T-helper 1 cell treated with Interleukin-12 subunit alpha and Interleukin-12 subunit beta and Interleukin-4 antibody, amounts not matched to agents 30 μg/mL and 1 μg/mL, for 36 hours (primary cell): ENCODE measurements at regions not wholly inside any gene's neighbourhood (a gene's known extent, or its start where the extent isn't known, plus 50 kb on each side); places are given as distances from the start of the nearest gene placed in this dataset.
"Not testable (repeated sequence)": the region's sequence is repeated elsewhere in the genome, so short reads cannot be mapped to it uniquely, and the experiment has no call there.

Source experiments
- H3K27ac Mint-ChIP-seq: one replicate; pipeline ENCODE4 v1.8.0; 2021; ENCODE audit warnings: mild to moderate bottlenecking, mixed read lengths
- H3K27me3 Mint-ChIP-seq: one replicate; pipeline ENCODE4 v1.8.0; 2021; ENCODE audit warnings: low read depth, mixed read lengths
- H3K36me3 Mint-ChIP-seq: one replicate; pipeline ENCODE4 v1.8.0; 2021; ENCODE audit warnings: low read depth, mixed read lengths
- H3K4me1 Mint-ChIP-seq: one replicate; pipeline ENCODE4 v1.8.0; 2021; ENCODE audit warnings: low read depth, mixed read lengths
- H3K4me3 Mint-ChIP-seq: one replicate; pipeline ENCODE4 v1.8.0; 2021; ENCODE audit warnings: mild to moderate bottlenecking, moderate library complexity, mixed read lengths
- H3K9me3 Mint-ChIP-seq: one replicate; pipeline ENCODE4 v1.8.0; 2021; ENCODE audit warnings: mixed read lengths

DNA sequence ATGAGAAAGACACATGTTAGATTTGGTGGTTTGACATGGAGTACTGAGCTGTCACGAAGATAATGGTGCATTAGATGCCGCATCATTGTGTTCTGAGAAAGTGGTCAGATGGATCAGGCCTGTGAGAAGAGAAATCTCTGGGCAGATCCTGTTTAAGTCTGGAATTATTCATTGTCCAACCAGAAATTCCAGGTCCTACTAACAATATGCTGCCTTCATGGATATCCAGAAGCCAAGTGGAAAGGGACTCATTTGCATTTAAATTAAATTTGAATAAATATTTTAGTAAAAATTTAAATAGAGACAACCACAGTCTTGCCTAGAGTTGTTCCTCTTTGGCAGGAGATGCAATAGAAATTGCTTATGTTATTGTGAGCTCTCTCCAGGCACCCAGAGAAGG is 330.5 kb upstream of the TMEM132C start:
- Mint-ChIP-seq H3K27me3 (no peaks in the 10 kb centered on the region), H3K9me3 (peaks cover 10% of the 10 kb centered on the region), H3K27ac (no peak overlapping the region), H3K4me3 (no peak overlapping the region), H3K36me3 (no peaks in the 10 kb centered on the region), H3K4me1 (no peaks in the 10 kb centered on the region)

DNA sequence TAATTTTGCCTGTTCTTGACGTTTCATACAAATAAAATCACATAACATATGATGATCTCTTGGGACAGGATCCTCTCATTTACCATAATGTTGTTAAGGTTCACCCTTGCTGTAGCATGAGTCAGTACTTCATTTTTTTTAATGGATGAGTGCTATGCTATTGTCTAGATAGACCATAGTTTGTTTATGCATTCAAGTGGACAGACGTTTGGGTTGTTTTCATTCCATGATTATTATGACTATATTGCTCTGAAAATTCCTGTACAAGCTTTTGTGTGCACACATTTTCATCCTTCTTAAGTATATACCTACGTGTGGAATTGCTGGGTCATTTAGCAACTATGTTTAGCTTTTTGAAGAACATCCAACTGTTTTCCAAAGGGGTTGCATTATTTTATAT is 325.6 kb upstream of the TMEM132C start:
- H3K9me3 Mint-ChIP-seq: peaks cover 23% of the 10 kb centered on the region
- H3K27ac Mint-ChIP-seq: no peak overlapping the region
- H3K4me3 Mint-ChIP-seq: no peak overlapping the region
- no peaks in the 10 kb centered on the region for H3K36me3 Mint-ChIP-seq
- H3K4me1 Mint-ChIP-seq: no peaks in the 10 kb centered on the region
- no peaks in the 10 kb centered on the region for H3K27me3 Mint-ChIP-seq

DNA sequence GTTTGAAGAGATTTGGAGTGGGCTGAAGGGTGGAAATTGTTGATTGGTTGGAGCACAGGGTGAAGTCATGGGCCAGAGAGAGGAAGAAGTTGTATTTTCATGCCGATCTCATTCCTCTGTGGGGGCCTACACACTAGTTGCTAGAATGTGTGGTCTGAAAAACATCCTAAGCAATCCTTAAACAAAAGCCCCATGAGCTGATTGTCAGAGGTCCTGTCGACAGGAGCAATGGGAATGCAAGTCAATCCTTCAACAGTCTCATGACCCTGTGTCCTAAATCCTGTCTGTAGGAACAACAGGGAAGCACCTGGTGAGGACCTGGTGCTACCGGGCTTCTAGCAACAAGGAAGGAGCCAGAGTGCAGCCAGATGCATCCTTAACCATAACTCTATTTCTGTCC is 324.0 kb upstream of the TMEM132C start:
- Mint-ChIP-seq H3K27me3 (no peaks in the 10 kb centered on the region), H3K4me1 (no peaks in the 10 kb centered on the region), H3K9me3 (peaks cover 26% of the 10 kb centered on the region), H3K36me3 (no peaks in the 10 kb centered on the region), H3K27ac (no peak overlapping the region), H3K4me3 (no peak overlapping the region)

DNA sequence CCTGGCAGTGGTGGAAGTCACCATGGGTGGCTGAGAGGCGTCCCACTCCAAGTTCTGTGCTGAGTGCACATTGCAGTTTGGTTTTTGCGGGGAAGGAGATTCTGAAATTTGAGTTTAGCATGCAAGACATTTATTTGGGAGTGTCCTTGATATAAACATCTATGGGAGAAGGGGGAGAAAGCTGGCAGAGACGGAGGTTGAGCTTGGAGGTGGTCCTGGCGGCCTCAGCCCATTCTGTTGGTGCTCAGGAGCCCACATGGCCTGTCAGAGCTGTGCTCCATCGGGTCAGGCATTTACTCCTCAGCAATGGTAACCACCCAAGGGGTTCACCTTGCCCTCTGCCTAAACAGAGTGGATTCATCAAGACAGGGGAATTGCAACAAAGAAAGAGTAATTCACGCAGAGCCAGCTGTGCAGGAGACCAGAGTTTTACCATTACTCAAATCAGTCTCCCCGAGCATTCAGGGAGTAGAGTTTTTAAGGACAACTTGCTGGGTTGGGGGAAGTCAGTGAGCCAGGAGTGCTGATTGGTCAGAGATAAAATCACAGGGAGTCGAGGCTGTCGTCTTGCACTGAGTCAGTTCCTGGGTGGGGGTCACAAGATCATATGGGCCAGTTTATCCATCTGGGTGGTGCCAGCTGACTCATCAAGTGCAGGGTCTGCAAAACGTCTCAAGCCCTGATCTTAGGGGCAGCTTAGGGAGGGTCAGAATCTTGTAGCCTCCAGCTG is 323.3 kb upstream of the TMEM132C start:
- Mint-ChIP-seq H3K36me3 (no peaks in the 10 kb centered on the region), H3K27me3 (no peaks in the 10 kb centered on the region), H3K4me1 (no peaks in the 10 kb centered on the region), H3K4me3 (no peak overlapping the region), H3K27ac (no peak overlapping the region), H3K9me3 (peaks cover 26% of the 10 kb centered on the region)

DNA sequence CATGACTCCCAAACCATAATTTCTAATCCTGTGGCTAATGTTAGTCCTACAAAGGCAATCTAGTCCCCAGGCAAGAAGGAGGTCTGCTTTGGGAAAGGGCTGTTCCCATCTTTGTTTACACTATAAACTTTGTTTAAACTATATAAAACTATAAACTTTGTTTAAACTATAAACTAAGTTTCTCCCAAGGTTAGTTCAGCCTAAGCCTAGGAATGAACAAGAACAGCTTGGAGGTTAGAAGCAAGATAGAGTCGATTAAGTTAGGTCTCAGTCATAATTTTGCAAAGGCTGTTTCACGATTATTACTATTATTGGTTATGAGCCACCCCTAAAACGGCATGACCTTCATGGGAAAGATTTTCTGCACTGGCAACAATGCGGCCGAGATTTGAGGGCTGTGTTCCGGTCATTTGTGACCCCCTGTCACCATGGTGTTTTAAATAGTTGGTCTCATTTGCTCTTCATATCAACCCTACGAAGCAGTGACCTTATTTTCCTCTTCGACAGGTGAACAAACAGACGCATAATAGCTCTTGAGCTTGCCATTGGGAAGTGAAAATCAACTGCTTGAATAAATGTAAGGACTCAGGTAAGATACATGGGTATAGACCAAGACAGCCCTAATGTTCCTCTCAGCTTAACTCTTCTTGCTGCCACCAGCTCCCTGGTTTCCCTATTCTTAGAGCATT is 322.6 kb upstream of the TMEM132C start:
- no peaks in the 10 kb centered on the region for H3K27me3 Mint-ChIP-seq
- peaks cover 26% of the 10 kb centered on the region for H3K9me3 Mint-ChIP-seq
- no peak overlapping the region for H3K27ac Mint-ChIP-seq
- H3K4me3 Mint-ChIP-seq: no peak overlapping the region
- no peaks in the 10 kb centered on the region for H3K36me3 Mint-ChIP-seq
- no peaks in the 10 kb centered on the region for H3K4me1 Mint-ChIP-seq

DNA sequence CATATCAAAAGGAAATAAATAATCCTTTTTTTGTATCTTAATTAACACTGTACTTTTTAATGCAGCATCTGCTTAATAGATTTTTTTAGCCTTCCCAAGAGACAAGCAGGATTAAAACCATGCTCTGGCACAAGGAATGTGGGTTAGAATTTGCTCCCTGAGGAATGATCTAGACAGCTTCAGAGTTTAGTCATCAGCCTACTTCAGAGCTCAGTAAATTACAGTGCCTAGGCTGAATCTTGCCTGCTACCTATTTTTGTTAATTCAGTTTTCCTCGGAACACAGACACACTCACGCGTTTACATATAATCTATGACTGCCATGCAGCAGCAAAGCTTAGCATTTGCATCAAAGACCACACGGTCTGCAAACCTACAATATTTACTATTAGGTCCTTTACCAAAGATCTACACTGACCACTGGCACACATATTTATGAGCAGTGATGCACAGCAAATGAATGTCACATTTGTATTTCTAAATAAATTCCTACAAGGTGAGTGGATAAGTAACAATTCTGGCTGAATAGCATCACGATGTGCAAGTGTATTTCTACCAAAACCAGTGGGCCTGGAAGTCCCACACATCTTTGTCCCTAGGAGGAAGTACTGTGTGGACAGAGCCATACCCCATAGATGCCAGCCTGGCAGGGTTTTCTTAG is 309.8 kb upstream of the TMEM132C start:
- H3K27ac Mint-ChIP-seq: no peak overlapping the region
- H3K36me3 Mint-ChIP-seq: no peaks in the 10 kb centered on the region
- peaks cover 7% of the 10 kb centered on the region for H3K9me3 Mint-ChIP-seq
- H3K4me1 Mint-ChIP-seq: no peaks in the 10 kb centered on the region
- no peak overlapping the region for H3K4me3 Mint-ChIP-seq
- no peaks in the 10 kb centered on the region for H3K27me3 Mint-ChIP-seq

DNA sequence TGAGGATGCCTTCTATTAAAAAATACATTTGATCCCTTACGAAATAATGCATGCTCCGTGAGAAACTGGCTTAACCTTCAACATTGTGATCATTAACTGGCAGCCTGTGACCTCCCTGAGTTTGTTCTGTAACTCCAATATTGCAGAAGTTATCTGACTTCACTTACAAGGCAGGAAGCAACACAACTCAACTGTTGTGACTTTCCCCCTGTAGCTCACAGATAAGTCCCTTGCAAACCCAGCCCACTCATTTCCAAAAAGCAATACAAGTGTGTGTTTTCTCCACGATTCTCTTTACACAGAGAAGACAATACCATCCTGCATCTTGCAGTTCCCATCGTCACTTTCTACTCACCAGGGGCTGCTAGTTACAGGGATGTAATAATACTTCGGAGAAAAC is 304.7 kb upstream of the TMEM132C start:
- Mint-ChIP-seq H3K4me1 (no peaks in the 10 kb centered on the region), H3K27me3 (no peaks in the 10 kb centered on the region), H3K4me3 (no peak overlapping the region), H3K9me3 (peaks cover 19% of the 10 kb centered on the region), H3K27ac (no peak overlapping the region), H3K36me3 (no peaks in the 10 kb centered on the region)

DNA sequence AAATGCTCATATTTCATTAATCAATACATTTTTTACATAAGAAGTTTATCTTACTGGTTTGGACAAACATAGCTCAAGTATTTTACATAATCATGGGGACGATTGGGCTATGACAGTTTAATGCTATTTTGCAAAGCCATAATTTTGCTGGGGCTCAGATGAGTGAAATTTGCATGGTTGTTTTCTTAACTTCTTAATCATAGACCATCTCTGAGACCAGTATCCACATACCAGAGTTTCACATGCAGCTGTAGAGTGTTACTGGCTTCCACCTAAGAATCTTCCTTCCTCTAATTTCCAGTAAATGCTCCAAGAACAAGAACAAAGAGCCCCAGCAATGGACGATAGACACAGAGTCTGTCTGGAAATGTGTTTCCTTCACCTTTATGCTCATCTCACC is 303.0 kb upstream of the TMEM132C start:
- Mint-ChIP-seq H3K27me3 (no peaks in the 10 kb centered on the region), H3K36me3 (no peaks in the 10 kb centered on the region), H3K27ac (no peak overlapping the region), H3K9me3 (peaks cover 29% of the 10 kb centered on the region), H3K4me1 (no peaks in the 10 kb centered on the region), H3K4me3 (no peak overlapping the region)

DNA sequence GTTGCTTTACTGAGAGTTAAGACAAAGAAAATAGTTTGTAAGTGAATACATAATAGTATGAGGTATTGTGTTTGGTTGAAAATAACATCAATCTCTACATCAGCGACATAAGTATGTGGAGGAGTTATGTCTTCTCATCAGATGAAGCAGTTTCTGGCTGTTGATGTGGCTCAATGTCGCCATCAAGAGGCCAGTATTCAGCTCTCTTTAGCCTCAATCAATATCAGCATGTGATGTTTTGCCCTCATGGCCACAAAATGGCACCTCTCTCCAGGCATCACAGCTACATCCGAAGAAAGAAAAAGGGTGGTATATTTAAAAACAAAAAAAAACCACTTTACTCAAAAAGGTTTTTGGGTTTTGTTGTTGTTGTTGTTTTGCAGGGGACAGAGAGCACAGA is 302.3 kb upstream of the TMEM132C start:
- H3K27me3 Mint-ChIP-seq: no peaks in the 10 kb centered on the region
- no peaks in the 10 kb centered on the region for H3K4me1 Mint-ChIP-seq
- no peaks in the 10 kb centered on the region for H3K36me3 Mint-ChIP-seq
- H3K27ac Mint-ChIP-seq: no peak overlapping the region
- H3K4me3 Mint-ChIP-seq: no peak overlapping the region
- peaks cover 31% of the 10 kb centered on the region for H3K9me3 Mint-ChIP-seq

DNA sequence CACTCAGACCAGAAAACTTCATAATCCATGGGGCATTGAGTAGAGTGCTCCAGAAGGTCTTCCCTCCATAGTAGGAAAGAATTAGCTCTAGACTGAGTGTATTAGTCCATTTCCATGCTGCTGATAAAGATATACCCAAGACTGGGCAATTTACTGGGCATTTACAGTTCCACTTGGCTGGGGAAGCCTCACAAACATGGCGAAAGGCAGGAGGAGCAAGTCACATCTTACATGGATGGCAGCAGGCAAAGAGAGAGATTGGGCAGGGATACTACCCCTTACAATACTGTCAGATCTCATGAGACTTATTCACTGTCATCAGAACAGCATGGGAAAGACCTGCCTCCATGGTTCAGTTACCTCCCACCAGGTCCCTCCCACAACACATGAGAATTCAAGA is 300.6 kb upstream of the TMEM132C start:
- H3K4me3 Mint-ChIP-seq: no peak overlapping the region
- H3K27me3 Mint-ChIP-seq: no peaks in the 10 kb centered on the region
- peaks cover 27% of the 10 kb centered on the region for H3K9me3 Mint-ChIP-seq
- H3K27ac Mint-ChIP-seq: no peak overlapping the region
- no peaks in the 10 kb centered on the region for H3K36me3 Mint-ChIP-seq
- H3K4me1 Mint-ChIP-seq: no peaks in the 10 kb centered on the region

DNA sequence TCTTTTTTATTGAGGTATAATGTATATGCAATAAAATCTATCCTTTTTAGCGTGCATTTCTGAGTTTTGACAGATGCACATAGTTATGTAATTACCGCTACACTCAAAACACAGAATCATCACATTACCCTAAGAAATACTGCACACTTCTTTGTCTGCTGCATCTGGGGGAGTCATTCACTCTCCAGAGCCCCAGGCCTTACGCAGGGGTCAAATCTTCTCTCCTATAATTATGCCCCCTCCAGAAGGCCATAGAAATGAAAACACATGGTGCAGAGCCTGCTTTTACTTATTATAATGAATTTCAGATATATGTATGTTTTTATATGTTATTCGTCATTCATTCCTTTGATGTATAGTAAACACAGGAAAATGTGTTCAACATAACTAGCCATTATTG is 296.5 kb upstream of the TMEM132C start:
- Mint-ChIP-seq H3K4me1 (no peaks in the 10 kb centered on the region), H3K27me3 (no peaks in the 10 kb centered on the region), H3K9me3 (peaks cover 29% of the 10 kb centered on the region), H3K4me3 (no peak overlapping the region), H3K27ac (no peak overlapping the region), H3K36me3 (no peaks in the 10 kb centered on the region)

DNA sequence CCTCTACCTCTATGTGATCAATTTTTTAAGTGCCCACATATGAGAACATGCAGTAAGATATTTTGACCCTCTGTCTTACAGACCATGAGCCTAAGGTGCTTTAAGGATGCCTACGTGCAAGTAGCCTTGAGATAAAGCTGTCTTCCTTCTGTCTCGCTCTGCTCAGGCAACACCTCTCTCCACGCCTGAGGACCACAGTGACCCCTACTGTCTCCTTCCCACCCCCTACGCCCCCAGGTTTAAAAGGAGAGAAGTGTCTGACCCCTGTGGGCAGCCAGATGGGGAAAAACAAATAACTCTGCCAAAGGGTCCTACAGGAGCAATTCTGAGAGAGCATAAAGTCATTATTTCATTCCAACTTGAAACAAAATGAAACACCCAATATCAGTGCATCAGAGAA is 286.4 kb upstream of the TMEM132C start:
- no peak overlapping the region for H3K27ac Mint-ChIP-seq
- H3K4me3 Mint-ChIP-seq: no peak overlapping the region
- no peaks in the 10 kb centered on the region for H3K27me3 Mint-ChIP-seq
- peaks cover 40% of the 10 kb centered on the region for H3K9me3 Mint-ChIP-seq
- H3K4me1 Mint-ChIP-seq: no peaks in the 10 kb centered on the region
- H3K36me3 Mint-ChIP-seq: no peaks in the 10 kb centered on the region

DNA sequence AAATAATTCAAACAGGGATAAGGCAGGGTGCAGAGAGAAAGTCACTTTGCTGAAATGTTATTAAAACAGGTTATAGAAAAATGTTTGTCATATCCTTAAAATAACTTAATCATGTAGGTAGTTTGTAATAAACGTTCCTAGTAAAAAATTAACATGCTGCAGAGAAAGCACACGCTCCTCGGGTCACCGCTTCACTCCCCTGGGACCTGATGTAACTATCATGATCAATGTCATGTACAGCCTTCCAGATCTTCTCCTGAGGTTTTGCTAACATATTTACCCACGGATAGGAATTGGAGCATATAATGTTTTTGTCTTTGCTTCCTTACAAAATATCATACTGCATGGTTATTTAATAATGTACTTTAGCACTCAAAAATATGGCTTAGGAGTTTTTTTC is 285.1 kb upstream of the TMEM132C start:
- H3K4me1 Mint-ChIP-seq: no peaks in the 10 kb centered on the region
- no peaks in the 10 kb centered on the region for H3K36me3 Mint-ChIP-seq
- H3K27ac Mint-ChIP-seq: no peak overlapping the region
- H3K9me3 Mint-ChIP-seq: peaks cover 44% of the 10 kb centered on the region
- H3K4me3 Mint-ChIP-seq: no peak overlapping the region
- H3K27me3 Mint-ChIP-seq: no peaks in the 10 kb centered on the region

DNA sequence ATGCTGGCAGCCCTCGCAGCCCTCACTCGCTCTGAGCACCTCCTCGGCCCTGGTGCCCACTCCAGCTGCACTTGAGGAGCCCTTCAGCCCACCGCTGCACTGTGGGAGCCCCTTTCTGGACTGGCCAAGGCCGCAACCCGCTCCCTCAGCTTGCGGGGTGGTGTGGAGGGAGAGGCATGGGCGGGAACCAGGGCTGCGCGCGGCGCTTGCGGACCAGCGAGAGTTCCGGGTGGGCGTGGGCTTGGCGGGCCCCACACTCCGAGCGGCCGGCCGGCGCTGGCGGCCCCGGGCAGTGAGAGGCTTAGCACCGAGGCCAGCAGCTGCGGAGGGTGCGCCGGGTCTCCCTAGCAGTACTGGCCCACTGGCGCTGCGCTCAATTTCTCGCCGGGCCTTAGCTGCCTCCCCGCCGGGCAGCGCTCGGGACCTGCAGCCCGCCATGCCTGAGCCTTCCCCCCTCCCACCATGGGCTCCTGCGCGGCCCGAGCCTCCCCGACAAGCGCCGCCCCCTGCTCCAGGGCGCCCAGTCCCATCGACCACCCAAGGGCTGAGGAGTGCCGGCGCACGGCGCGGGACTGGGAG is 283.7 kb upstream of the TMEM132C start:
- H3K36me3 Mint-ChIP-seq, H3K4me3 Mint-ChIP-seq, H3K4me1 Mint-ChIP-seq, H3K27me3 Mint-ChIP-seq, H3K27ac Mint-ChIP-seq: not testable (repeated sequence)
- H3K9me3 Mint-ChIP-seq: peaks cover 40% of the 10 kb centered on the region
